Natural killer cell (primary cell): ENCODE measurements at regions not wholly inside any gene's neighbourhood (a gene's known extent, or its start where the extent isn't known, plus 50 kb on each side); places are given as distances from the start of the nearest gene placed in this dataset.

Experiments used
- ATAC-seq, 3 donors: fragments of 150-1000 bp in 2 of 3; fragments of 200-7000 bp in 1 of 3; cut with Tn5 transposase; 1 replicate in 1 of 3; 2 replicates in 2 of 3; pipeline ENCODE4 v1.10.0; 2021; ENCODE audit warnings: mild to moderate bottlenecking in 2 of 3, moderate library complexity in 2 of 3
- DNase-seq, 2 donors: peaks; one replicate each; pipeline versions ENCODE4 v3.0.0 to v3.0.0-alpha.2; 2013 to 2021; ENCODE audit warnings: mixed read lengths in 1 of 2
- H3K27ac ChIP-seq: one replicate; pipeline ENCODE4 v1.5.1; 2013; ENCODE audit warnings: mild to moderate bottlenecking, low read length
- H3K27me3 ChIP-seq: one replicate; pipeline ENCODE4 v1.6.1; 2013; ENCODE audit warnings: low read length; ENCODE audit not compliant: control insufficient read depth, insufficient read depth
- H3K36me3 ChIP-seq: one replicate; pipeline ENCODE4 v1.6.1; 2013; ENCODE audit warnings: low read length; ENCODE audit not compliant: control insufficient read depth, insufficient read depth
- H3K4me1 ChIP-seq: one replicate; pipeline ENCODE4 v1.6.1; 2013; ENCODE audit warnings: low read length; ENCODE audit not compliant: control insufficient read depth, insufficient read depth
- H3K4me3 ChIP-seq: one replicate; pipeline ENCODE4 v1.5.1; 2013; ENCODE audit warnings: low read length
- H3K9me3 ChIP-seq: one replicate; pipeline ENCODE4 v1.6.1; 2013; ENCODE audit warnings: low read length; ENCODE audit not compliant: control insufficient read depth, insufficient read depth
- H3K27ac Mint-ChIP-seq, 2 donors: one replicate each; pipeline ENCODE4 v1.8.0; 2022; ENCODE audit warnings: mild to moderate bottlenecking in 2 of 2, mixed read lengths in 2 of 2, moderate library complexity in 1 of 2
- H3K27me3 Mint-ChIP-seq, 2 donors: one replicate each; pipeline ENCODE4 v1.8.0; 2022; ENCODE audit warnings: low read depth in 2 of 2, mixed read lengths in 2 of 2
- H3K36me3 Mint-ChIP-seq: one replicate; pipeline ENCODE4 v1.8.0; 2022; ENCODE audit warnings: mixed read lengths
- H3K4me1 Mint-ChIP-seq, 2 donors: one replicate each; pipeline ENCODE4 v1.8.0; 2022; ENCODE audit warnings: mixed read lengths in 2 of 2
- H3K4me3 Mint-ChIP-seq: one replicate; pipeline ENCODE4 v1.8.0; 2022; ENCODE audit warnings: mild to moderate bottlenecking, moderate library complexity, mixed read lengths
- H3K9me3 Mint-ChIP-seq, 2 donors: one replicate each; pipeline ENCODE4 v1.8.0; 2022; ENCODE audit warnings: mixed read lengths in 2 of 2
- CTCF ChIP-seq: fragments of 200-600 bp; IDR thresholded peaks from one replicate; pipeline ENCODE4 v1.8.0; 2022; ENCODE audit warnings: antibody characterized with exemption
- WGBS: methylation state at CpG from one replicate; pipeline ENCODE4 v1.1.7; 2013; ENCODE audit warnings: missing lambda C conversion rate; ENCODE audit not compliant: insufficient coverage; 5-methylcytosine and 5-hydroxymethylcytosine counted together
- intact Hi-C: fragments of 100-400 bp; cut with micrococcal nuclease; formaldehyde crosslinking; loops from one replicate; pipeline ENCODE4 v1.14.2; 2022

DNA sequence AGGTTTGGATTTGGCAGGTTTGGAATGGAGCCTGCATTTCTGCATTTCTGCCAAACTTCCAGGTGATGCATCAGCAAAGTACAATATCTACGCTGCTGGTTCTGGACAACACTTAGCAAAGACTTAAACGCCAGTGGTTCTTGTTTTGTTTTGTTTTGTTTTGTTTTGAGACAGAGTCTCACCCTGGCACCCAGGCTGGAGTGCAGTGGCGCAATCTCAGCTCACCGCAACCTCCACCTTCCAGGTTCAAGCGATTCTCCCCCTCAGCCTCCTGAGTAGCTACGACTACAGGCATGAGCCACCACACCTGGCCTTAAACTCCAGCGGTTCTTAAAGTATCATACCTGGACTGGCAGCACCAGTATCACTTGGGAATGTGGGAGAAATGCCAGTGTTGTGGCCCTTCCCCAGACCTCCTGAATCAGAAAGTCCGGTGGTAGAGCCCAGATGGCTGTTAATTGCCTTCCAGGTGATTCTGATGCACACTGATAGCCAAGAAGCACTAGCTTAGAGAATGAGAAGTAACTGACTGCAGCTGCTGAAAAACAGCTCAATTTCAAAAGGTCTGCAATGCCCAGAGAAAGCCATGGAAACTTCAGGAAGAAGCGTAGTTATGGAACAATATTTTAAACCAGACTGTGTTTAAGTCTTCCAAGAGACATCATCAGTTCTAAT lies 114.8 kb upstream of the FOXN3 start:
- intact Hi-C loops: no loop called here

DNA sequence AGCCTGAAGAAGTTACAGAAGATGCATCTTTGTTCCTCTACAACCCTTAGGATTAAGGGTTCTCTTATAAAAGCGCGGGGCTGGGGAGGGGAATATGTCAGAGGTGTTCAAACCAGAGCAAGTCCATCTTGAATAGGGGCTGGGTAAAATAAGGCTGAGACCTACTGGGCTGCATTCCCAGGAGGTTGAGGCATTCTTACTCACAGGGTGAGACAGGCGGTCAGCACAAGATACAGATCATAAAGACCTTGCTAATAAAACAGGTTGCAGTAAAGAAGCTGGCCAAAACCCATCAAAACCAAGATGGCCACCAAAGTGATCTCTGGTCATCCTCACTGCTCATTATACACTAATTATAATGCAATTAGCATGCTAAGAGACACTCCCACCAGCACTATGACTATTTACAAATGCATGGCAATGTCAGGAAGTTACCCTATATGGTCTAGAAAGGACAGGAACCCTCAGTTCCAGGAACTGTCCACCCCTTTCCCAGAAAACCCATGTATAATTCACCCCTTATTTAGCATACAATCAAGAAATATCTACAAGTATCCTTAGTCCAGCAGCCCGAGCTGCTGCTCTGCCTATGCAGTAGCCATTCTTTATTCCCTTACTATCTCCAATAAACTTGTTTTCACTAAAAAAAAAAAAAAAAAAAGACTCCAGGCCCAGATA lies 108.1 kb upstream of the FOXN3 start:
- no peaks in the 10 kb centered on the region for H3K36me3 Mint-ChIP-seq
- 99% methylated on average over 4 of the region's 4 CpGs for WGBS
- ATAC-seq: no peak
- peaks cover 0 to 7% of the 10 kb centered on the region in 2 donors for H3K9me3 Mint-ChIP-seq
- H3K27ac Mint-ChIP-seq: peak overlapping the region; percentile 56
- no peaks in the 10 kb centered on the region for H3K36me3 ChIP-seq
- H3K27me3 ChIP-seq: no peaks in the 10 kb centered on the region
- H3K9me3 ChIP-seq: peaks cover 4% of the 10 kb centered on the region
- H3K27ac ChIP-seq: no peak overlapping the region
- H3K4me1 Mint-ChIP-seq: peaks cover 39 to 63% of the 10 kb centered on the region in 2 donors
- DNase-seq: no peak
- H3K4me1 ChIP-seq: no peaks in the 10 kb centered on the region
- no peaks in the 10 kb centered on the region for H3K27me3 Mint-ChIP-seq
- intact Hi-C loops: loop anchor here (5.0 kb wide), 1 partner anchor 42 kb away; no protein-coding TSS in a partner anchor
- H3K4me3 Mint-ChIP-seq: no peak overlapping the region
- H3K4me3 ChIP-seq: no peak overlapping the region
- no peak for TF ChIP-seq CTCF

More for the DNA sequence above, 114.8 kb upstream of the FOXN3 start:
- DNase-seq (no peak), ATAC-seq (no peak)
- H3K4me1 Mint-ChIP-seq: peaks cover 34 to 38% of the 10 kb centered on the region in 2 donors
- Histone ChIP-seq H3K4me3 (no peak overlapping the region), H3K36me3 (no peaks in the 10 kb centered on the region), H3K9me3 (no peaks in the 10 kb centered on the region), H3K4me1 (no peaks in the 10 kb centered on the region), H3K27ac (no peak overlapping the region), H3K27me3 (no peaks in the 10 kb centered on the region)
- 95% methylated on average over 9 of the region's 9 CpGs for WGBS
- H3K27ac Mint-ChIP-seq: peak overlapping the region; percentile 7 to 60
- no peak for TF ChIP-seq CTCF
- H3K36me3 Mint-ChIP-seq: no peaks in the 10 kb centered on the region
- H3K27me3 Mint-ChIP-seq: no peaks in the 10 kb centered on the region
- no peaks in the 10 kb centered on the region for H3K9me3 Mint-ChIP-seq
- no peak overlapping the region for H3K4me3 Mint-ChIP-seq

GRCh38 chr14:89524412-89524811 lies 107.4 kb upstream of the FOXN3 start:
- H3K9me3 ChIP-seq: peaks cover 4% of the 10 kb centered on the region
- H3K27me3 ChIP-seq: no peaks in the 10 kb centered on the region
- Mint-ChIP-seq H3K36me3 (no peaks in the 10 kb centered on the region), H3K4me1 (peaks cover 42 to 66% of the 10 kb centered on the region in 2 donors), H3K9me3 (peaks cover 0 to 7% of the 10 kb centered on the region in 2 donors), H3K4me3 (no peak overlapping the region), H3K27me3 (no peaks in the 10 kb centered on the region), H3K27ac (peak overlapping the region; percentile 30 to 56)
- no peaks in the 10 kb centered on the region for H3K4me1 ChIP-seq
- H3K27ac ChIP-seq: no peak overlapping the region
- DNase-seq (no peak), ATAC-seq (no peak)
- TF ChIP-seq CTCF: no peak
- intact Hi-C loops: loop anchor here (5.0 kb wide), 1 partner anchor 43 kb away; no protein-coding TSS in a partner anchor
- H3K4me3 ChIP-seq: no peak overlapping the region
- H3K36me3 ChIP-seq: no peaks in the 10 kb centered on the region
